Natural killer cell (primary cell): ENCODE measurements at regions not wholly inside any gene's neighbourhood (a gene's known extent, or its start where the extent isn't known, plus 50 kb on each side); places are given as distances from the start of the nearest gene placed in this dataset.

Experiments used
- ATAC-seq, 3 donors: fragments of 150-1000 bp in 2 of 3; fragments of 200-7000 bp in 1 of 3; cut with Tn5 transposase; 1 replicate in 1 of 3; 2 replicates in 2 of 3; pipeline ENCODE4 v1.10.0; 2021; ENCODE audit warnings: mild to moderate bottlenecking in 2 of 3, moderate library complexity in 2 of 3
- DNase-seq, 2 donors: peaks; one replicate each; pipeline versions ENCODE4 v3.0.0 to v3.0.0-alpha.2; 2013 to 2021; ENCODE audit warnings: mixed read lengths in 1 of 2
- H3K27ac ChIP-seq: one replicate; pipeline ENCODE4 v1.5.1; 2013; ENCODE audit warnings: mild to moderate bottlenecking, low read length
- H3K27me3 ChIP-seq: one replicate; pipeline ENCODE4 v1.6.1; 2013; ENCODE audit warnings: low read length; ENCODE audit not compliant: control insufficient read depth, insufficient read depth
- H3K36me3 ChIP-seq: one replicate; pipeline ENCODE4 v1.6.1; 2013; ENCODE audit warnings: low read length; ENCODE audit not compliant: control insufficient read depth, insufficient read depth
- H3K4me1 ChIP-seq: one replicate; pipeline ENCODE4 v1.6.1; 2013; ENCODE audit warnings: low read length; ENCODE audit not compliant: control insufficient read depth, insufficient read depth
- H3K4me3 ChIP-seq: one replicate; pipeline ENCODE4 v1.5.1; 2013; ENCODE audit warnings: low read length
- H3K9me3 ChIP-seq: one replicate; pipeline ENCODE4 v1.6.1; 2013; ENCODE audit warnings: low read length; ENCODE audit not compliant: control insufficient read depth, insufficient read depth
- H3K27ac Mint-ChIP-seq, 2 donors: one replicate each; pipeline ENCODE4 v1.8.0; 2022; ENCODE audit warnings: mild to moderate bottlenecking in 2 of 2, mixed read lengths in 2 of 2, moderate library complexity in 1 of 2
- H3K27me3 Mint-ChIP-seq, 2 donors: one replicate each; pipeline ENCODE4 v1.8.0; 2022; ENCODE audit warnings: low read depth in 2 of 2, mixed read lengths in 2 of 2
- H3K36me3 Mint-ChIP-seq: one replicate; pipeline ENCODE4 v1.8.0; 2022; ENCODE audit warnings: mixed read lengths
- H3K4me1 Mint-ChIP-seq, 2 donors: one replicate each; pipeline ENCODE4 v1.8.0; 2022; ENCODE audit warnings: mixed read lengths in 2 of 2
- H3K4me3 Mint-ChIP-seq: one replicate; pipeline ENCODE4 v1.8.0; 2022; ENCODE audit warnings: mild to moderate bottlenecking, moderate library complexity, mixed read lengths
- H3K9me3 Mint-ChIP-seq, 2 donors: one replicate each; pipeline ENCODE4 v1.8.0; 2022; ENCODE audit warnings: mixed read lengths in 2 of 2
- CTCF ChIP-seq: fragments of 200-600 bp; IDR thresholded peaks from one replicate; pipeline ENCODE4 v1.8.0; 2022; ENCODE audit warnings: antibody characterized with exemption
- WGBS: methylation state at CpG from one replicate; pipeline ENCODE4 v1.1.7; 2013; ENCODE audit warnings: missing lambda C conversion rate; ENCODE audit not compliant: insufficient coverage; 5-methylcytosine and 5-hydroxymethylcytosine counted together
- intact Hi-C: fragments of 100-400 bp; cut with micrococcal nuclease; formaldehyde crosslinking; loops from one replicate; pipeline ENCODE4 v1.14.2; 2022

GRCh38 chr4:19631814-19632213, 619.9 kb upstream of the SLIT2 start:
- Histone ChIP-seq H3K4me1 (no peaks in the 10 kb centered on the region), H3K4me3 (no peak overlapping the region), H3K27me3 (no peaks in the 10 kb centered on the region), H3K27ac (no peak overlapping the region), H3K36me3 (no peaks in the 10 kb centered on the region), H3K9me3 (peaks cover 7% of the 10 kb centered on the region)
- Mint-ChIP-seq H3K4me3 (no peak overlapping the region), H3K27ac (no peak overlapping the region), H3K9me3 (peaks cover 6 to 15% of the 10 kb centered on the region in 2 donors), H3K4me1 (no peaks in the 10 kb centered on the region), H3K27me3 (no peaks in the 10 kb centered on the region), H3K36me3 (no peaks in the 10 kb centered on the region)
- intact Hi-C loops = no loop called here
- no peak for TF ChIP-seq CTCF
- WGBS = no CpG with 5 or more reads among the region's 1 CpG
- ATAC-seq (no peak), DNase-seq (no peak)

- Histone ChIP-seq H3K4me1 (no peaks in the 10 kb centered on the region), H3K27me3 (no peaks in the 10 kb centered on the region), H3K27ac (no peak overlapping the region), H3K9me3 (no peaks in the 10 kb centered on the region), H3K4me3 (no peak overlapping the region), H3K36me3 (no peaks in the 10 kb centered on the region)
- 89% methylated on average over 1 of the region's 1 CpG for WGBS
- Mint-ChIP-seq H3K27me3 (no peaks in the 10 kb centered on the region), H3K36me3 (peaks cover 8% of the 10 kb centered on the region), H3K4me3 (no peak overlapping the region), H3K9me3 (peaks cover 10 to 17% of the 10 kb centered on the region in 2 donors), H3K4me1 (no peaks in the 10 kb centered on the region), H3K27ac (no peak overlapping the region)
- TF ChIP-seq CTCF = no peak
- DNase-seq (no peak), ATAC-seq (no peak)
- intact Hi-C loops = no loop called here
These were observed 627.8 kb upstream of the SLIT2 start for GRCh38 chr4:19623866-19624265.

DNA sequence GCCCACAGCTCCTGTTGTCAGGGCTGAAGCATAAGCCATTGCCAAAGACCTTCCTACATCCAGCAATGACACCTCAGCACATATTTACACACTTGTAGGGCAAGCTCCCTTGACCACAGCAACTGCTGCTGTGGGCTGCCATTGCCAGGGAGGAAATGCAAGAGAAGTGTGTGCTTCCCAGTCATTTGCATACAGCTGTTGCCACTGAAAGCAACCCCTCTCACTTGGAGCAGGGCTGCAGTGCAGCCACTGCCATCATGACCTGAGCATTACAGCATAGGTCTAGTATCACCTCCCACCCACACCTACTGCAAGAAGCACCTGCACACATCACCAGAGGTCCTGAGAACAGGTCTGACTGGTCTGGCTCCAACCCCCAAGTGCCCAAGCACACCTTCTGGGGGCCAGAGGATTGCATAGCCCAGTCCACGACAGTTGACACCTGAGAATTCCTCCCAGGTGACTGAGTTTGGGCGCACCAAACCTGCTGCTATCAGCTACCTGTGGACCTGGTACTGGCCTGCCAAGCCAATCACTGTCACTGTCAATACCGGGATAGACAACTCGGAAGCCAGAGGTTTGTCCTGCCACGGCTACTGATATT, 636.5 kb upstream of the SLIT2 start:
- ATAC-seq (no peak), DNase-seq (no peak)
- Mint-ChIP-seq H3K9me3 (peaks cover 5 to 11% of the 10 kb centered on the region in 2 donors), H3K27ac (no peak overlapping the region), H3K4me3 (no peak overlapping the region), H3K36me3 (peaks cover 9% of the 10 kb centered on the region), H3K27me3 (no peaks in the 10 kb centered on the region), H3K4me1 (no peaks in the 10 kb centered on the region)
- 87% methylated on average over 5 of the region's 5 CpGs for WGBS
- Histone ChIP-seq H3K4me3 (no peak overlapping the region), H3K27ac (no peak overlapping the region), H3K9me3 (peaks cover 14% of the 10 kb centered on the region), H3K4me1 (no peaks in the 10 kb centered on the region), H3K36me3 (no peaks in the 10 kb centered on the region), H3K27me3 (no peaks in the 10 kb centered on the region)
- no peak for TF ChIP-seq CTCF
- intact Hi-C loops = no loop called here

DNA sequence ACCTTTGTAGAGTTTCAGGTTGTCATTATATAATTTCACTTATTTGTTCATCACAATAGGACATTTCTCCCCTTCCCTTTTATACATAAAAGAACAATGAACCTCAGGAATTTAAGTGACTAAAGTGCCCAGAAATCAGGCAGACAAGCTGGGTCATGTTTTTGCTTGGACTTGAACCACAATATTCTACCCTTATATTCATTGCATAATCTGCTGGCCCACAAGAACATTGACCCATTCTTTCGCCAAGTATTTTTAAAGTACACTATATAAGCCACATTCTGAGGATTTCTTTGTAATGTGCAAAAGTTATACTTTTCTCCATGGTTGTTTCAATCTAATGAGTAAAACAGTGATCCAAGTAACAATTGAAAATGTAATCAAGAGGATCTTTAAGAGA, 637.5 kb upstream of the SLIT2 start:
- no peaks in the 10 kb centered on the region for H3K36me3 ChIP-seq
- H3K27ac ChIP-seq = no peak overlapping the region
- Mint-ChIP-seq H3K36me3 (peaks cover 15% of the 10 kb centered on the region), H3K27me3 (no peaks in the 10 kb centered on the region), H3K27ac (no peak overlapping the region), H3K4me1 (no peaks in the 10 kb centered on the region), H3K4me3 (no peak overlapping the region), H3K9me3 (peaks cover 11 to 16% of the 10 kb centered on the region in 2 donors)
- H3K4me1 ChIP-seq = no peaks in the 10 kb centered on the region
- peaks cover 14% of the 10 kb centered on the region for H3K9me3 ChIP-seq
- no CpG with 5 or more reads among the region's 1 CpG for whole genome bisulfite sequencing
- ATAC-seq (no peak), DNase-seq (no peak)
- H3K27me3 ChIP-seq = no peaks in the 10 kb centered on the region
- H3K4me3 ChIP-seq = no peak overlapping the region
- no peak for TF ChIP-seq CTCF
- intact Hi-C loops = no loop called here
